NT2/D1 (cell line): ENCODE measurements at regions not wholly inside any gene's neighbourhood (a gene's known extent, or its start where the extent isn't known, plus 50 kb on each side); places are given as distances from the start of the nearest gene placed in this dataset.
A peak's percentile ranks its signal among the peaks of the same experiment; 100 is the strongest.
"Not testable (repeated sequence)": the region's sequence is repeated elsewhere in the genome, so short reads cannot be mapped to it uniquely, and the experiment has no call there.

Experiments used
- DNase-seq: peaks from one replicate; pipeline ENCODE4 v3.0.0-alpha.2; 2011; ENCODE audit warnings: low read depth, low spot score
- H3K27me3 ChIP-seq: 2 replicates; pipeline ENCODE4 v1.6.0; 2011; ENCODE audit warnings: mild to moderate bottlenecking; ENCODE audit not compliant: insufficient read length, insufficient read depth
- H3K36me3 ChIP-seq: 2 replicates; pipeline ENCODE4 v1.6.1; 2011; ENCODE audit warnings: mild to moderate bottlenecking, low read length, mixed read lengths; ENCODE audit not compliant: insufficient read depth, insufficient read length
- H3K4me1 ChIP-seq: 2 replicates; pipeline ENCODE4 v1.5.1; 2011; ENCODE audit not compliant: insufficient read depth, insufficient read length
- H3K4me3 ChIP-seq: 2 replicates; pipeline ENCODE4 v1.5.1; 2011; ENCODE audit warnings: low read depth; ENCODE audit not compliant: insufficient read length
- H3K9ac ChIP-seq: 2 replicates; pipeline ENCODE4 v1.6.0; 2011; ENCODE audit warnings: low read depth; ENCODE audit not compliant: insufficient read length
- H3K9me3 ChIP-seq: 2 replicates; pipeline ENCODE4 v1.5.1; 2011; ENCODE audit warnings: mild to moderate bottlenecking, low read length; ENCODE audit not compliant: insufficient read depth
- SUZ12 ChIP-seq: IDR thresholded peaks from 2 replicates; pipeline ENCODE4 v1.6.1; 2011; ENCODE audit not compliant: insufficient read length, insufficient read depth; ENCODE audit errors: extremely low read depth
- YY1 ChIP-seq: IDR thresholded peaks from 2 replicates; pipeline ENCODE4 v1.6.1; 2011; ENCODE audit not compliant: insufficient read length, insufficient read depth
- ZNF274 ChIP-seq: IDR thresholded peaks from 2 replicates; pipeline ENCODE4 v1.6.1; 2011; ENCODE audit warnings: mild to moderate bottlenecking, low read depth, low read length

DNA sequence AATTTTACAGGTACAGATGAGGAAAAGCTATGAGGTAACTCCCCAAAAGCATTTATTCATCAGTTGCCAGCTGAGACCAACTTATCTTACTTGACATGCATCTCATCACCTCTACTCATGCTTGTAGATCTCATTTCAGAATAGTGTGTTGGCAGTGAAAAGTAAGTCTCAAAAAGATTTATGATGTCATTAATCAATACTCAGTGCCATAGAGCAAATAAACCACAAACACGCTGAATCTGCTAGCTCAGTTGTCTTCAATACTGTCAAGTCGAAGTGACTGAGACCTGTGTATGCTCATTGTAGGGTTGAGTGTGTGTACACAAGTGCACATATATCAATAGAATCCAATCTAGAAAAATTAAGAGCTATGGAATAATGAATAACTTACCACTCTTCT lies 413.5 kb downstream of the CNTN3 start:
- no peaks in the 10 kb centered on the region for H3K27me3 ChIP-seq
- no peak overlapping the region for H3K9ac ChIP-seq
- TF ChIP-seq ZNF274: no peak
- H3K9me3 ChIP-seq: peaks cover 9% of the 10 kb centered on the region; the same call in 1 of the 2 replicates
- H3K4me1 ChIP-seq: no peaks in the 10 kb centered on the region
- no peak for DNase-seq
- H3K4me3 ChIP-seq: no peak overlapping the region
- no peaks in the 10 kb centered on the region for H3K36me3 ChIP-seq

DNA sequence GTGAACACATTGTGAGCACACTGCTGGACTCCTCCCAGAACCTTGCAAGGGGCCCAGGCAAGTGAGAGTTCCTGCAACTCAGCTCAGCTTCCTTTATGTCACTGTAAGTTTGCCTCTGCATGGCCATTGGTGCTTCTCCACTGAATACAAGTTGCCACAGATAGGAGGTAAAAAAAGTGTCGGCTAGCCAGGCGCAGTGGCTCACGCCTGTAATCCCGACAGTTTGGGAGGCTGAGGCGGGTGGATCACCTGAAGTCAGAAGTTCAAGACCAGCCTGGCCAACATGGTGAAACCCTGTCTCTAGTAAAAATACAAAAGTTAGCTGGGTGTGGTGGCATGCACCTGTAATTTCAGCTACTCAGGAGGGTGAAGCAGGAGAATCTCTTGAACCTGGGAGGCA lies 435.8 kb downstream of the CNTN3 start:
- not testable (repeated sequence) for DNase-seq, H3K9ac ChIP-seq, H3K9me3 ChIP-seq

DNA sequence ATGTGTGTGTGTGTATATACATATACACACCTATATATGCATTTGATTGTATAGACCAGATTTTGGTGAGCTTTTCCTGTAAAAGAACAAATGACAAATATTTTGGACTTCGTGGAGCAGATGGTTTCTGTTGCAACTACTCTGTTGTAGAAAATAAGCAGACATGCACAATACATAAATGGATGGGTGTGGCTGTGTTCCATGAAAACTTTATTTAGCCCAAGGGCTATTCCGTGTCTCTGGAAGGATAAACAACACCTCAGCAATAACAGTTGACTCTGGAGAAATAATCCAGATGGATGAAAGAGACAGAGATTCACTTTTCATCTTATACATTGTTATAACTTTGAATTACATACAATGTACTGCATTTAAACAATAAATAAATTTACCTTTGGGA lies 441.4 kb downstream of the CNTN3 start:
- Histone ChIP-seq H3K4me1 (no peaks in the 10 kb centered on the region), H3K27me3 (no peaks in the 10 kb centered on the region), H3K9ac (no peak overlapping the region), H3K36me3 (no peaks in the 10 kb centered on the region), H3K4me3 (no peak overlapping the region), H3K9me3 (no peaks in the 10 kb centered on the region)
- DNase-seq: no peak
- TF ChIP-seq SUZ12: no peak
- TF ChIP-seq ZNF274: no peak
- TF ChIP-seq YY1: no peak

More for the DNA sequence above, 435.8 kb downstream of the CNTN3 start:
- not testable (repeated sequence) for H3K4me3 ChIP-seq, H3K4me1 ChIP-seq, H3K27me3 ChIP-seq, H3K36me3 ChIP-seq

DNA sequence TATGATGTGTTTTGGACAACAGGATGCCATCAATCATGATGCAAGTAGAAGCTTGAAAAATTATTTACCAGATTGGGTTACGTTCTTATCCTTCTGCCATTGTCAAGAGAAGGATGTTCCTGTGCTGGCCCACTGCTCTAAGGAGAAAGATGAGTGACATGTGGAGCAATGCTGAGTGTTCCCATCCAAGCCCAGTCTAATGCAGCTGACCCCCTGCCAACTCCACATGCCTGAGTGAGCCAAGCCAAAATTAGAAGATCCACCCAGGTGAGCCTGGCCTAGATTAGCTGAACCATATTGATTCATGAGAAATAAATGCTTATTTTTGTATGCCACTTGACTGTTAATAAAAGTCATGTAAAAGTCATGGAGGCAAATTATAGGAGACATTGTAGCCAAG lies 446.5 kb downstream of the CNTN3 start:
- peaks cover 4% of the 10 kb centered on the region; the same call in 1 of the 2 replicates for H3K9me3 ChIP-seq
- no peak overlapping the region for H3K9ac ChIP-seq
- DNase-seq: no peak
- H3K27me3 ChIP-seq: no peaks in the 10 kb centered on the region
- H3K4me1 ChIP-seq: no peaks in the 10 kb centered on the region
- H3K36me3 ChIP-seq: no peaks in the 10 kb centered on the region
- H3K4me3 ChIP-seq: no peak overlapping the region
- no peak for TF ChIP-seq SUZ12
- no peak for TF ChIP-seq YY1
- no peak for TF ChIP-seq ZNF274

DNA sequence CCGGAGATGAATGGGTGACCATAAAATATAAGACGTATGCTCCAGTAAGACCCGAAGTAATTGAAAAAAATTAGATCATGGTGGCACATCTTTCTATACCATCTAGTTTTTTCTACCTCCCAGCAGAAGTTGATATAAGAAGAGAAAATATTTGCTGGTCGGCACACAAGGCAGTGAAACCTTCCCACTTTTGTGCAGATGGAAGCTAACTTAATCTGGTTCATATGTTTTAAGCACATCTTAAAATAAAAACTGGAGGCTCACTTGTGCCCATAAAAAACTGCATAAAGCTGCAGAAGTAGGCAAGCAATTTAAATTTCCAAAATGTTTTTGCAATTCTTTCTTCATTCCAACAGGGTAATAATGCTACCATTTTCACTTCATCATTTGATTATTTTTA lies 449.2 kb downstream of the CNTN3 start:
- Histone ChIP-seq H3K9me3 (peaks cover 7% of the 10 kb centered on the region; the same call in 1 of the 2 replicates), H3K27me3 (no peaks in the 10 kb centered on the region), H3K4me1 (no peaks in the 10 kb centered on the region), H3K36me3 (no peaks in the 10 kb centered on the region), H3K9ac (no peak overlapping the region), H3K4me3 (no peak overlapping the region)
- DNase-seq: no peak
- TF ChIP-seq ZNF274: no peak
- TF ChIP-seq SUZ12: no peak
- no peak for TF ChIP-seq YY1

DNA sequence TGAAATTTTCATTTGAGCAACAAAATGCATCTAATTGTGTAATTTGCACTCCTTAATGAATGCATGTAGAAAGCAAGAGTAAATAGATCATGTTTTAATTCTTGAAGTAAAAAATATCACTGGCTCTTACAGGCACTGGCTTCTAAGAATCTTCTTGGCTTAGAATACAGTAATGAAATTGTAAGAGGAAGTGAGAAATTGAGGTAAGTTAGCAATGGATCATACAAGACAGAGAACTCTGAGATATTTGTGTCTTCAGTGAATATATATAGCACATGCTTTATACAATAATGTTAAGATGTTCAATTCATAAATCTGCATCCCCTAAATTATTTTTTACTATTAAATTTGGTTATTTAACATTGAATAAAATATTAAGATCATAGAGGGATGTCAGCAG lies 465.0 kb downstream of the CNTN3 start:
- DNase-seq: no peak
- Histone ChIP-seq H3K4me3 (no peak overlapping the region), H3K9me3 (no peaks in the 10 kb centered on the region), H3K27me3 (no peaks in the 10 kb centered on the region), H3K4me1 (no peaks in the 10 kb centered on the region), H3K9ac (no peak overlapping the region), H3K36me3 (no peaks in the 10 kb centered on the region)
- TF ChIP-seq SUZ12: no peak
- no peak for TF ChIP-seq YY1
- TF ChIP-seq ZNF274: no peak

DNA sequence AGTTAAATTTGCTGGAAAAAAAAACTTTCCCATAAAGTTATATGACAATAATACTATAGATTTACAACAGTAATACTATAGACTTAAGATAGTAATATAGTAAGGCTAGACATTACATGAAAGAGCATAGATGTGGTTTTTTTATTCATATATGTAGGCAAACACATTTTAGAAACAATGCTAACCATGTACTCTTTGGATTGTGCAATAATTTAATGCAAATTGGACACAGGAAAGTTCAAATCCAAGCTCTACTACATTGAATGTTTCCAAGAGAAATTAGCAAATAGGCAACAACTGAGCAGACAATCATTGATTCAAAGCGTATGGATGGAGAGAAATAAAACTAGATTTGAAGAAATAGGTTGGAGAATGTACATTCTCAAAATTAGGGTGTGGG lies 469.2 kb downstream of the CNTN3 start:
- no peak for TF ChIP-seq SUZ12
- no peak for TF ChIP-seq ZNF274
- TF ChIP-seq YY1: no peak
- H3K27me3 ChIP-seq: no peaks in the 10 kb centered on the region
- H3K4me3 ChIP-seq: no peak overlapping the region
- H3K36me3 ChIP-seq: no peaks in the 10 kb centered on the region
- no peak for DNase-seq
- no peak overlapping the region for H3K9ac ChIP-seq
- no peaks in the 10 kb centered on the region for H3K9me3 ChIP-seq
- no peaks in the 10 kb centered on the region for H3K4me1 ChIP-seq

DNA sequence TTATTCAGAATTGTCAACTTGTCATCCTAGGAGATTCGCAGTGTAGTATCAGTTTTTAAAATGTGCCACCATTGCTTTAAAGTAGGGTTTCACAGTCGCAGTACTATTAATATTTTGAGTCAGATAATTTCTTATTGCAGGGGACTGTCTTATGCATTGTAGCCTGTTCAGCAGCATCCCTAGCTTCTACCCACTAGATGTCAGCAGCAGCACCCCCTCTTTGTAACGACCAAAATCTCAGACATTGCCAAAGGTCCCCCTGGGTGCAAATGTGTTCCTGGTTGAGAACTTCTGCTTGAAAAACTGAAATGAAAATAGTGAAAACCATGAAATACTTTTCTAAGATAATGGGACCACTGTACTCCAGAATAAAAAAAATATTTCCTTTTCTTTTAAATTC lies 474.8 kb downstream of the CNTN3 start:
- Histone ChIP-seq H3K9ac (no peak overlapping the region), H3K9me3 (no peaks in the 10 kb centered on the region), H3K27me3 (no peaks in the 10 kb centered on the region), H3K4me1 (no peaks in the 10 kb centered on the region), H3K36me3 (no peaks in the 10 kb centered on the region), H3K4me3 (no peak overlapping the region)
- no peak for TF ChIP-seq SUZ12
- TF ChIP-seq YY1: no peak
- TF ChIP-seq ZNF274: no peak
- DNase-seq: peak; percentile 20
